ENCODE measurements at regions not wholly inside any gene's neighbourhood (a gene's known extent, or its start where the extent isn't known, plus 50 kb on each side); places are given as distances from the start of the nearest gene placed in this dataset.
A peak's percentile ranks its signal among the peaks of the same experiment; 100 is the strongest.

GRCh38 chr12:4014858-4015224, 141.6 kb upstream of the PARP11 start:
- Histone ChIP-seq H4K91ac (ENCODE audit: low read depth, low read length) (peak overlapping the region; percentile 85), H2BK5ac (ENCODE audit: low read depth, low read length, poor library complexity) (peak overlapping the region; percentile 35), H3K9ac (ENCODE audit: low read length) (no peak overlapping the region), H3K27me3 (ENCODE audit: insufficient read depth, low read length) (no peaks in the 10 kb centered on the region), H2BK12ac (ENCODE audit: low read length) (peak overlapping the region; percentile 82), H3K9me3 (ENCODE audit: insufficient read depth, low read depth, low read length) (no peaks in the 10 kb centered on the region), H3K4me3 (ENCODE audit: low read depth, low read length) (no peak overlapping the region), H2AFZ (ENCODE audit: insufficient read depth, low read length, poor library complexity) (peak overlapping the region; percentile 19), H3K4ac (ENCODE audit: low read depth, low read length) (no peak overlapping the region), H3K18ac (ENCODE audit: low read length) (peak overlapping the region; percentile 51), H3K14ac (ENCODE audit: low read length) (peak overlapping the region; percentile 46), H4K8ac (ENCODE audit: low read depth, low read length) (peak overlapping the region; percentile 9), H3K36me3 (ENCODE audit: control insufficient read depth in 1 of 2, insufficient read depth in 2 of 2, low read length in 2 of 2) (no peaks in the 10 kb centered on the region), H3K4me2 (ENCODE audit: low read length) (no peak overlapping the region), H4K12ac (ENCODE audit: low read depth, low read length) (no peak overlapping the region), H3K23ac (ENCODE audit: low read length) (no peak overlapping the region), H2AK5ac (ENCODE audit: low read length) (peak overlapping the region; percentile 49), H3K27ac (ENCODE audit: low read depth, low read length) (peak overlapping the region; percentile 42), H3K4me1 (ENCODE audit: control insufficient read depth in 1 of 2, insufficient read depth in 2 of 2, low read length in 2 of 2) (peaks cover 30 to 41% of the 10 kb centered on the region in 2 experiments), H2BK120ac (ENCODE audit: insufficient read depth, low read length, poor library complexity) (peak overlapping the region; percentile 37), H3K79me1 (ENCODE audit: low read length) (peaks cover 34% of the 10 kb centered on the region), H3K79me2 (ENCODE audit: control insufficient read depth, insufficient read depth, low read length, poor library complexity) (peaks cover 2% of the 10 kb centered on the region)
- no CpG with 5 or more reads among the region's 6 CpGs for WGBS (ENCODE audit: extremely low coverage, insufficient coverage, insufficient read length)
- DNase-seq: peak in 1 of 2 donors; percentile 62

- DNase-seq: no peak
- H3K9me3 ChIP-seq (ENCODE audit: insufficient read depth, low read depth, low read length): no peaks in the 10 kb centered on the region
- H4K8ac ChIP-seq (ENCODE audit: low read depth, low read length): no peak overlapping the region
- no peaks in the 10 kb centered on the region for H3K27me3 ChIP-seq (ENCODE audit: insufficient read depth, low read length)
- H2BK120ac ChIP-seq (ENCODE audit: insufficient read depth, low read length, poor library complexity): no peak overlapping the region
- H4K91ac ChIP-seq (ENCODE audit: low read depth, low read length): peak overlapping the region; percentile 20
- peaks cover 2% of the 10 kb centered on the region for H3K79me2 ChIP-seq (ENCODE audit: control insufficient read depth, insufficient read depth, low read length, poor library complexity)
- H3K36me3 ChIP-seq (ENCODE audit: control insufficient read depth in 1 of 2, insufficient read depth in 2 of 2, low read length in 2 of 2): no peaks in the 10 kb centered on the region
- no peak overlapping the region for H3K4me2 ChIP-seq (ENCODE audit: low read length)
- no peak overlapping the region for H3K4me3 ChIP-seq (ENCODE audit: low read depth, low read length)
- no peak overlapping the region for H3K4ac ChIP-seq (ENCODE audit: low read depth, low read length)
- H3K14ac ChIP-seq (ENCODE audit: low read length): no peak overlapping the region
- H3K18ac ChIP-seq (ENCODE audit: low read length): no peak overlapping the region
- no peak overlapping the region for H2AK5ac ChIP-seq (ENCODE audit: low read length)
- H3K9ac ChIP-seq (ENCODE audit: low read length): no peak overlapping the region
- no peak overlapping the region for H2BK12ac ChIP-seq (ENCODE audit: low read length)
- no peak overlapping the region for H4K12ac ChIP-seq (ENCODE audit: low read depth, low read length)
- no peak overlapping the region for H3K23ac ChIP-seq (ENCODE audit: low read length)
- H3K4me1 ChIP-seq (ENCODE audit: control insufficient read depth in 1 of 2, insufficient read depth in 2 of 2, low read length in 2 of 2): peaks cover 30 to 41% of the 10 kb centered on the region in 2 experiments
- no CpG with 5 or more reads among the region's 2 CpGs for WGBS (ENCODE audit: extremely low coverage, insufficient coverage, insufficient read length)
- no peak overlapping the region for H2AFZ ChIP-seq (ENCODE audit: insufficient read depth, low read length, poor library complexity)
- H2BK5ac ChIP-seq (ENCODE audit: low read depth, low read length, poor library complexity): no peak overlapping the region
- no peak overlapping the region for H3K27ac ChIP-seq (ENCODE audit: low read depth, low read length)
- H3K79me1 ChIP-seq (ENCODE audit: low read length): peaks cover 35% of the 10 kb centered on the region
Measured at GRCh38 chr12:4014444-4014843, 141.2 kb upstream of the PARP11 start.

- WGBS (ENCODE audit: extremely low coverage, insufficient coverage, insufficient read length): no CpG with 5 or more reads among the region's 5 CpGs
- H3K4me1 ChIP-seq (ENCODE audit: control insufficient read depth in 1 of 2, insufficient read depth in 2 of 2, low read length in 2 of 2): peaks cover 30 to 41% of the 10 kb centered on the region in 2 experiments
- peaks cover 2% of the 10 kb centered on the region for H3K79me2 ChIP-seq (ENCODE audit: control insufficient read depth, insufficient read depth, low read length, poor library complexity)
- DNase-seq: no peak
- peak overlapping the region; percentile 84 for H2BK120ac ChIP-seq (ENCODE audit: insufficient read depth, low read length, poor library complexity)
- H4K8ac ChIP-seq (ENCODE audit: low read depth, low read length): peak overlapping the region; percentile 58
- peak overlapping the region; percentile 44 for H3K14ac ChIP-seq (ENCODE audit: low read length)
- H4K91ac ChIP-seq (ENCODE audit: low read depth, low read length): peak overlapping the region; percentile 70
- peaks cover 40% of the 10 kb centered on the region for H3K79me1 ChIP-seq (ENCODE audit: low read length)
- peak overlapping the region; percentile 78 for H3K18ac ChIP-seq (ENCODE audit: low read length)
- no peak overlapping the region for H2AFZ ChIP-seq (ENCODE audit: insufficient read depth, low read length, poor library complexity)
- no peaks in the 10 kb centered on the region for H3K9me3 ChIP-seq (ENCODE audit: insufficient read depth, low read depth, low read length)
- H3K4me3 ChIP-seq (ENCODE audit: low read depth, low read length): no peak overlapping the region
- no peaks in the 10 kb centered on the region for H3K27me3 ChIP-seq (ENCODE audit: insufficient read depth, low read length)
- peak overlapping the region; percentile 33 for H2BK5ac ChIP-seq (ENCODE audit: low read depth, low read length, poor library complexity)
- peak overlapping the region; percentile 67 for H2BK12ac ChIP-seq (ENCODE audit: low read length)
- H2AK5ac ChIP-seq (ENCODE audit: low read length): peak overlapping the region; percentile 87
- H3K4ac ChIP-seq (ENCODE audit: low read depth, low read length): peak overlapping the region; percentile 50
- H3K9ac ChIP-seq (ENCODE audit: low read length): no peak overlapping the region
- no peak overlapping the region for H4K12ac ChIP-seq (ENCODE audit: low read depth, low read length)
- no peak overlapping the region for H3K23ac ChIP-seq (ENCODE audit: low read length)
- H3K36me3 ChIP-seq (ENCODE audit: control insufficient read depth in 1 of 2, insufficient read depth in 2 of 2, low read length in 2 of 2): no peaks in the 10 kb centered on the region
- no peak overlapping the region for H3K4me2 ChIP-seq (ENCODE audit: low read length)
- no peak overlapping the region for H3K27ac ChIP-seq (ENCODE audit: low read depth, low read length)
Measured at GRCh38 chr12:4012977-4013968, 140.1 kb upstream of the PARP11 start.

GRCh38 chr12:4012073-4012472, 138.9 kb upstream of the PARP11 start:
- H3K9ac ChIP-seq (ENCODE audit: low read length): no peak overlapping the region
- H2BK12ac ChIP-seq (ENCODE audit: low read length): peak overlapping the region; percentile 67
- H3K9me3 ChIP-seq (ENCODE audit: insufficient read depth, low read depth, low read length): no peaks in the 10 kb centered on the region
- H4K12ac ChIP-seq (ENCODE audit: low read depth, low read length): no peak overlapping the region
- H3K4ac ChIP-seq (ENCODE audit: low read depth, low read length): no peak overlapping the region
- peak overlapping the region; percentile 70 for H3K27ac ChIP-seq (ENCODE audit: low read depth, low read length)
- H2AK5ac ChIP-seq (ENCODE audit: low read length): peak overlapping the region; percentile 30
- peak overlapping the region; percentile 29 for H2BK5ac ChIP-seq (ENCODE audit: low read depth, low read length, poor library complexity)
- no peak for DNase-seq
- H4K91ac ChIP-seq (ENCODE audit: low read depth, low read length): peak overlapping the region; percentile 45
- peak overlapping the region; percentile 56 for H2BK120ac ChIP-seq (ENCODE audit: insufficient read depth, low read length, poor library complexity)
- peaks cover 30 to 41% of the 10 kb centered on the region in 2 experiments for H3K4me1 ChIP-seq (ENCODE audit: control insufficient read depth in 1 of 2, insufficient read depth in 2 of 2, low read length in 2 of 2)
- peaks cover 40% of the 10 kb centered on the region for H3K79me1 ChIP-seq (ENCODE audit: low read length)
- no peak overlapping the region for H3K4me2 ChIP-seq (ENCODE audit: low read length)
- H3K23ac ChIP-seq (ENCODE audit: low read length): no peak overlapping the region
- H3K79me2 ChIP-seq (ENCODE audit: control insufficient read depth, insufficient read depth, low read length, poor library complexity): peaks cover 2% of the 10 kb centered on the region
- H3K14ac ChIP-seq (ENCODE audit: low read length): peak overlapping the region; percentile 11
- no peak overlapping the region for H3K4me3 ChIP-seq (ENCODE audit: low read depth, low read length)
- no peaks in the 10 kb centered on the region for H3K36me3 ChIP-seq (ENCODE audit: control insufficient read depth in 1 of 2, insufficient read depth in 2 of 2, low read length in 2 of 2)
- no peaks in the 10 kb centered on the region for H3K27me3 ChIP-seq (ENCODE audit: insufficient read depth, low read length)
- no peak overlapping the region for H4K8ac ChIP-seq (ENCODE audit: low read depth, low read length)
- H2AFZ ChIP-seq (ENCODE audit: insufficient read depth, low read length, poor library complexity): no peak overlapping the region
- H3K18ac ChIP-seq (ENCODE audit: low read length): peak overlapping the region; percentile 78
